ENCODE measurements at regions not wholly inside any gene's neighbourhood (a gene's known extent, or its start where the extent isn't known, plus 50 kb on each side); places are given as distances from the start of the nearest gene placed in this dataset.

DNA sequence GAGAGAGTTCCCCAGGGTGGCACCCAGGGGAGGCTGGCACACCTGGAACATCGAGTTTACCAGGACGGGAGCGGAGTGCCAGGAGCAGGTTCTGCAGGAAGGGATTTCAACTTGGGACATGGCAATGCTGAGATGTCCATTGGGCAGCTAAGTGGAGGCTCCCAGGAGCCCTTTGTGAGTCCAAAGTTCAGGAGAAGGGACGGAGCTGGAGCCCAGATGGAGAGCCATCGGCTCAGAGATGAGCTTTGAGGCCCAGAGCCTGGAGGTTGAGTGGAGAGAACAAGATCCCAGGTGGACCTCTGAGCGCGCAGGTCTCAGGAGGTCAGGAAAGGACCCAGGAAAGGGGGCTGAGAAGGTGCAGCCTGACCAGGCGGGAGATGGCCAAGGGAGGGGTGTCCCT, 67.5 kb upstream of the AFDN start:
- no peak for DNase-seq

DNA sequence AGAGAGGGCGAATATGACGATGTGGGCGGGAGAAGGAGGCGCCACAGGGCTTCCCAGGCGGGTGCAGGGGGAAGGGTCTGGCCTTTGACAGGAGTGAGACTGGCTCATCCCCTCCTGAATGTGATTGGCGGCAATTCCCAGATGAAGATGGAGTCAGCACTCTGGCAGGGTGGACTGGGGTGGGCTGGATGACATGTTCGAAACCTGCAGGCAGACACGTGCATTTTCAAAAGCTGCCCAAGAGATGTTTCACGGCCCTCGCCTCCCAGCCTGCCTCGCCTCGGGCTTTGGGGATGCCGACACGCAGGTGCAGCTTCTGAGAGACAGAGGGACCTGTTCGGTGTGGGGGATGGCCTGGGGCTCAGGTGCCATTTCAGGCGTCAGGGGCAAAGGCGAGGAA, 66.8 kb upstream of the AFDN start:
- DNase-seq = no peak

DNA sequence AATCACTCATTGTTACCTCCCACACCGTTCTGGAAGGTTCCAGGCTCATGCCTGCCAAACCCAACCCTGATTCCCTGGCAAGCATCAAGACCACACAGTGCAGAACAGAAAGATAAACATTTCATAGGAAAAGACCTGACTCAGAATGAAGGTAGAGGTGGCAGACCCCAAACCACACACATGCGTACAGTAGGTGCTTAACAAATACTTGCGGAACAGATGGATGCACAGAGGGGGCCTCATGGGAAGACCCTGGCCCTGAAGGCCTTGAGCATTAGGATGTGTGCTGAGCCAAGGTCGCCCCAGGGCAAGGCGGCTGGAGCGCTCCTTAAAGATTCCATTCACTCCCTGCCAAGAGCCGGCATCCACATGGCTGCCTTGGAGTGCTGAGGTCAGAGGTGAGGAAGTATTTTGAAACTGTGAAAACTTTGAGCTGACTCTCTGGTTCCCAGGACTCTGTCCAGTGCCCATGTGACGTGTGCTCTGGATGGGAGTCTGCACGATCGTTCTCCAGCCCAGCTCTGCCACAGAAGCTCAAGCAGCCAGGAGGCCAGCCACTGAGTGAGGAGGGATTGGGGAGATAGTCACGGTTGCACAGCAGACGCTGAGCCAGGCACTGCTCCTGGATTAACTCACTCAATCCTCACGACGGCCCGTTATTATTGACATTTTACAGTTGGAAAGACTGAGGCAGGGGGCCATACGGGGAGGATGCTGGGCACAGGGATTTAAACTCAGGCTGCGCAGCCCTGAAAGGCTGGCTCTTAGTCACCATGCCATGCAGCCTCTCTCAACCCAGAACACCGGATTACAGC, 65.5 kb upstream of the AFDN start:
- DNase-seq = no peak

DNA sequence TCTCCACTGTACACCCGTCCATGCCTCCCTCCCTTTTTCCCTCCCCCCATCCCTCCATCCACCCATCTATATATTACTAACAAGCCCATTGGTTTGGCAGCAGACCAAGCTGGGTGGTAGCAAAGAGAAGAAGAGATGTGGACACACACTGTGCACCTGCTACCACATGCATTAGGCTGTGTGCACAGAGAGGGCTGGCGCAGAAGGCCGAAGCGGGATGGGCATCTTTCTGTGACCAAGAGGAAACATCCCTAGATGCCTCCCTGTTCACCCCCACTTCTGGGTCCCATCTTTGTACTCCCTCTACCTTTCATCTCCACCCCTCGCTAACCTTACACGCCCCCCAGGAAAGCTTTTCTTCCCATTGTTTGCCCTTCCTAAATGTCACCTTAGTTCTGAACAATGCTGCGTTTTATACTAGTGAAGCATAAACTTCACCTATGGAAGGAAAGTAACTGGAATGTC, 64.9 kb upstream of the AFDN start:
- no peak for DNase-seq

GRCh38 chr6:167762259-167762962, 64.3 kb upstream of the AFDN start:
- no peak for DNase-seq

GRCh38 chr6:167763056-167763944, 63.4 kb upstream of the AFDN start:
- no peak for DNase-seq

GRCh38 chr6:167764215-167764614, 62.5 kb upstream of the AFDN start:
- DNase-seq = no peak

DNA sequence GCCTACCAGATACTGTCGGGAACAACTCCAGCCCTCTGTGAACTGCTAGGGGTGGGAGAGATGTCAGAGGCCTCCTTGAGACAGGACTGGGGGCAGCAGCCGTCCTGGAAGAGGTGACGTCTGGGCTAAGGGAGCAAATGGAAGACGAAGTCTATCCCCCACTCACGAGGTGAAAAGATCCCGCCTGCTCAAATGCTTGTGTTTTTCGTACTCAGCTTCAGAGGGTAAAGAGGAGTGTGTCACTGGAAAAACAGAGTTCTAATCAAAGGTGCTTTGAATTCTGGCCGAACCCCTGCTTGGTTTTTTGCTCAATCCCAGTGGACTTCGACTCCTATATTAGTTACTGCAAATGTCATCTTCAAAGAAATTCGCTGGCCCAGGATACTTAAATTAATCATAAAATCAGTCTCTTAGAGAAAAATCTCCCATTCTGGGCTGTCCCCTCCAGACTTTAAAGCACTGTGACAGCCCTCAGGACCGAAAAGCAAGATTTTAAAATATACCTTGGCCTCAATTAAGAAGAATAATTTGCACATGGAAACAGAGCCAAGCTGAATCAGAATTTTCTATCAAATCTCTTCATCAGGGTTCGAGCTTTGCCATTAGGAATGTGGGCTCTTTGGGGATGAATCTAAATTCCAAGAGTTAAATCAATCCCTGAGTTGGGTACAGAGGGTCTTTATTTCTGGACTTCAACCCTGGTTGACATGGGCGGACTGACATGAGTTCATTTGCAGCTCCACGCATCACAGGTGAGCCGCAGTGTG, 61.8 kb upstream of the AFDN start:
- no peak for DNase-seq

GRCh38 chr6:167766986-167767714, 59.6 kb upstream of the AFDN start:
- no peak for DNase-seq

- DNase-seq = no peak
Measured at GRCh38 chr6:167767715-167768107, 59.0 kb upstream of the AFDN start.

- no peak for DNase-seq
Measured at GRCh38 chr6:167768471-167769215, 58.1 kb upstream of the AFDN start.

- DNase-seq = no peak
Measured at GRCh38 chr6:167769408-167770190, 57.1 kb upstream of the AFDN start.

DNA sequence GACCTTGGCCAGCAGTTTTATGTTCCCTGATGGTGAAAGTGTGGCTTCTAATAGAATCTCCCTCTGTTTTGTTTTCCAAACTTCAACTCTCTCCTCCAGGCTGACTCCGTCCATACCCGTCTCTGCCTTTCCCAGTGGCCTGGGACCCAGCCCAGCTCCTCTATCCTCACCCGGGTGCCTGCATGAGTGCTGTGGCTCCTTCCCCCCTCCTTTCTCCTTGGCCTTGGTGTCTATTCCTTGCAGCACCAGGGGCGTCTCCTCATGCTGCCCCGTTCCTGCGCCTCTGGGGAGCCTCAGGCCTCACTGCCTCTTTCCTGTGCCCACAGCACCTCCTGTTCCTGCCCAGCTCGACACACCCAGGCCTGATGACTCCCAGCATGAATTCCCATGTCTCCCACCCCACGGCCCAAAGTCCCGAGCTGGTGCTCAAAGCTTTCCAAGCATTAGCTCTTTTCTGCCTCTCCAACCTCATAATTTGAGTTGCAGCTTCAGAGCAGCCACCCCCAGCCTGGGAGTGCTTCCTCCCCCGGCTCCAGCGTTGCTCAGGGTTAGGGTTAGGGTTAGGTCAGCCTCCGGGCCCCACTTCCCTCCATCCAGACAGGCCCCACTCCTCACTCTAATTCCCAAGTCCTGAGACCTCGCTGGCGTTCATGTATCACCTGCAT, 56.3 kb upstream of the AFDN start:
- DNase-seq = no peak

DNA sequence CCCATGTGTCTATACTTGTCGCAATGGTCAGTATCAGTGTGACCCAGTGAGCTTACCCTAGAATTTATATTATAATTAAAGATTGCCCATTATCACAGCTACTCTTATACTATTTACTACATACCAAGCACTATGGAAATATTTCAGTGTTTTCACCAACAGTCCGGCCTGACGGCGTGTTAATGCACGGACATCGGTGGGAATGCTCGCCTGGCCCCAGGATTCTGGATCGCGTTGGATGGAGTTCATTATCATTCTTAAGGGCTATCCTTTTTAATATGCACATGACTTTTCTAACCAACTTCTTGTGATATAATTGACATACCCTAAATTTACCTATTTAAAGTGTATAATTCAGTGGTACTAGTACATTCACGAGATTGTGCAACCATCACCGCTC, 51.8 kb upstream of the AFDN start:
- DNase-seq = no peak

DNA sequence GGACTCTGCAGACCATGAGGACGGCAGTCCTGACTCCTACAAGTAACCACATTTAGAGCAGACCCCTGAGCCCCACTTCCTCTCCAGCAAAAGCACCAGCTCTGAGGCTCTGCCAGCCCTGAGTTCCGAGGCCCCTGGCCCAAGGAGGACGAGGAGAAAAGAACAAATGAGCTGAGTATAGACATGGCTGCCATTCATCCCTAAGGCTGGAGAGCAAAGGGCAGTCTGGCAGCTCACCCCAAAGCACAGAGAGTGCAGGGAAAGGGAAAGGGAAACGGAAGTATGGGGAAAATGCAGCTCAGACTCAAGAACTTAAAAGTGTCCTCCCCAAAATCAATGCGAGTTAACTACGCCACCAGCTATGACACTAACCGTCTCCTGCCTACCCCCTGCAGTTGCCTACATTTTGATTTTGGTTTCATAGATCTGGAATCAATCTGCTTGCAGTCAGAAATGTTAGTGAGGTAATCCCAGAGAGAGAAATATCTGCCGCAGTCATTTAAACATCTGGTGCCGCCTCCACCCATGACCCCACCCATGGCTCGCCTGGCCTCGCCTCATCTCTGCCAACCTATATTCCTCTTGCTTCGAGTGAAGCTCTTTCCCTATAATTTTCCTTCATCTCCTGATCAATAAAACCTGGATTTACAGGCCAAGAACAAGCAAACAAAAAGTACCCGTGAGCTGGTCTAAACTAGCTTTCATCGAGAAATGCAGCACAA, 49.6 kb upstream of the AFDN start:
- DNase-seq = no peak
